ENCODE measurements at regions not wholly inside any gene's neighbourhood (a gene's known extent, or its start where the extent isn't known, plus 50 kb on each side); places are given as distances from the start of the nearest gene placed in this dataset.

- TF ChIP-seq POLR2A (IDR thresholded peaks at IDR 0.05) = no peak
- no peak for TF ChIP-seq CTCF (IDR thresholded peaks at IDR 0.05)
- DNase-seq (no peak), ATAC-seq (no peak)
- H3K4me3 ChIP-seq = no peak overlapping the region
- no peaks in the 10 kb centered on the region for H3K4me1 ChIP-seq
- H3K36me3 ChIP-seq (replicated peaks in 1 of 2; ENCODE audit: insufficient read depth in 1 of 2, low read depth in 2 of 2) = no peaks in the 10 kb centered on the region
- H3K9me3 ChIP-seq = no peaks in the 10 kb centered on the region
- WGBS, 2 donors = 72 to 74% methylated on average over 8 of the region's 8 CpGs
- no peaks in the 10 kb centered on the region for H3K27me3 ChIP-seq
- intact Hi-C loops (cut with DNase I) = no loop called here
- no peak overlapping the region for H3K27ac ChIP-seq
These were observed 187.8 kb downstream of the SNX19 start for GRCh38 chr11:130728185-130729180.

- Histone ChIP-seq H3K27me3 (no peaks in the 10 kb centered on the region), H3K4me1 (no peaks in the 10 kb centered on the region), H3K4me3 (no peak overlapping the region), H3K36me3 (replicated peaks in 1 of 2; ENCODE audit: insufficient read depth in 1 of 2, low read depth in 2 of 2) (no peaks in the 10 kb centered on the region), H3K9me3 (no peaks in the 10 kb centered on the region), H3K27ac (no peak overlapping the region)
- TF ChIP-seq POLR2A (IDR thresholded peaks at IDR 0.05) = no peak
- ATAC-seq = no peak
- DNase-seq = no peak
- intact Hi-C loops (cut with DNase I) = no loop called here
These were observed 187.1 kb downstream of the SNX19 start for GRCh38 chr11:130729193-130729592.

- 78 to 79% methylated on average over 4 of the region's 4 CpGs for WGBS, 2 donors
- no peak overlapping the region for H3K27ac ChIP-seq
- no peaks in the 10 kb centered on the region for H3K27me3 ChIP-seq
- H3K9me3 ChIP-seq = peaks cover 0 to 5% (median 0%) of the 10 kb centered on the region in 3 donors
- intact Hi-C loops (cut with DNase I) = no loop called here
- no peak for TF ChIP-seq CTCF (IDR thresholded peaks at IDR 0.05)
- TF ChIP-seq POLR2A (IDR thresholded peaks at IDR 0.05) = no peak
- H3K4me1 ChIP-seq = no peaks in the 10 kb centered on the region
- DNase-seq = no peak
- no peak overlapping the region for H3K4me3 ChIP-seq
- H3K36me3 ChIP-seq (replicated peaks in 1 of 2; ENCODE audit: insufficient read depth in 1 of 2, low read depth in 2 of 2) = no peaks in the 10 kb centered on the region
- ATAC-seq = no peak
These were observed 186.5 kb downstream of the SNX19 start for GRCh38 chr11:130729678-130730300.

- 86 to 88% methylated on average over 5 of the region's 5 CpGs for WGBS, 2 donors
- Histone ChIP-seq H3K27ac (no peak overlapping the region), H3K4me3 (no peak overlapping the region), H3K27me3 (no peaks in the 10 kb centered on the region), H3K9me3 (peaks cover 0 to 10% (median 0%) of the 10 kb centered on the region in 3 donors), H3K4me1 (no peaks in the 10 kb centered on the region), H3K36me3 (replicated peaks in 1 of 2; ENCODE audit: insufficient read depth in 1 of 2, low read depth in 2 of 2) (no peaks in the 10 kb centered on the region)
- intact Hi-C loops (cut with DNase I) = no loop called here
- DNase-seq = no peak
- no peak for ATAC-seq
- TF ChIP-seq CTCF (IDR thresholded peaks at IDR 0.05) = no peak
- TF ChIP-seq POLR2A (IDR thresholded peaks at IDR 0.05) = no peak
These were observed 184.9 kb downstream of the SNX19 start for GRCh38 chr11:130731401-130731800.

- Histone ChIP-seq H3K9me3 (peaks cover 0 to 10% (median 0%) of the 10 kb centered on the region in 3 donors), H3K4me3 (no peak overlapping the region), H3K27me3 (no peaks in the 10 kb centered on the region), H3K36me3 (replicated peaks in 1 of 2; ENCODE audit: insufficient read depth in 1 of 2, low read depth in 2 of 2) (no peaks in the 10 kb centered on the region), H3K4me1 (no peaks in the 10 kb centered on the region), H3K27ac (no peak overlapping the region)
- ATAC-seq = no peak
- 63 to 91% methylated on average over 3 of the region's 3 CpGs for WGBS, 2 donors
- intact Hi-C loops (cut with DNase I) = no loop called here
- TF ChIP-seq CTCF (IDR thresholded peaks at IDR 0.05) (no peak), POLR2A (IDR thresholded peaks at IDR 0.05) (no peak)
- DNase-seq = no peak
These were observed 183.8 kb downstream of the SNX19 start for GRCh38 chr11:130732476-130732875.
